HG03432 (cell line): ENCODE measurements at regions not wholly inside any gene's neighbourhood (a gene's known extent, or its start where the extent isn't known, plus 50 kb on each side); places are given as distances from the start of the nearest gene placed in this dataset.
"Not testable (repeated sequence)": the region's sequence is repeated elsewhere in the genome, so short reads cannot be mapped to it uniquely, and the experiment has no call there.

Experiments
- ATAC-seq: cut with Tn5 transposase; IDR thresholded peaks from one replicate; pipeline ENCODE4 v1.9.1; 2021; ENCODE audit warnings: mild to moderate bottlenecking, moderate library complexity; ENCODE audit not compliant: unreplicated experiment

DNA sequence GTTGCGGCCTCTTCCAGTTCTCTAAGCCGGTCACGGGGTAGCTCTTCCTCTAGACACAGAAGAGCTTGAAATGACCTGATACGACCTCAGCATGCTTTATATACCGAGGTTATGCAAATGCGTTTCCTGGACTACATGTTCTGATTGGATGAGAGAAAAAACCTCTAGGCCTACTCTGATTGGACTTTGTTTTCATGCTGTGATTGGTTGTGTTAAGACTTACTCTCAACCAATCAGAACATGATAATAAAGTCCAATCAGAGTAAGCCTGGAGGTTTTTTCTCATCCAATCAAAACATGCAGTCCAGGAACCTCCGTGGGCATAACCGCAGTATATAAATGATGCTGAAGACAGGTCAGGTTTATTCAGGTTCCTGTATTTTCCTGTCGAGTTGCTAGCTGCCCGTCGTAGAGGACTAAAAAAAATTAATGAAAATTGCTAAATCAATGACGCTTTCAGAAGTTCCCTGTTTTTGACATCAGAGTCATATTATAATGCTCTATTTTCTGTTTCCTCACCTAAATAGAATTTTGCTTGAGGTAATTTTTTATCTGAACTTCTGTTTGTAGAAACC is 177.4 kb downstream of the POTEB3 start:
- no peak for ATAC-seq

DNA sequence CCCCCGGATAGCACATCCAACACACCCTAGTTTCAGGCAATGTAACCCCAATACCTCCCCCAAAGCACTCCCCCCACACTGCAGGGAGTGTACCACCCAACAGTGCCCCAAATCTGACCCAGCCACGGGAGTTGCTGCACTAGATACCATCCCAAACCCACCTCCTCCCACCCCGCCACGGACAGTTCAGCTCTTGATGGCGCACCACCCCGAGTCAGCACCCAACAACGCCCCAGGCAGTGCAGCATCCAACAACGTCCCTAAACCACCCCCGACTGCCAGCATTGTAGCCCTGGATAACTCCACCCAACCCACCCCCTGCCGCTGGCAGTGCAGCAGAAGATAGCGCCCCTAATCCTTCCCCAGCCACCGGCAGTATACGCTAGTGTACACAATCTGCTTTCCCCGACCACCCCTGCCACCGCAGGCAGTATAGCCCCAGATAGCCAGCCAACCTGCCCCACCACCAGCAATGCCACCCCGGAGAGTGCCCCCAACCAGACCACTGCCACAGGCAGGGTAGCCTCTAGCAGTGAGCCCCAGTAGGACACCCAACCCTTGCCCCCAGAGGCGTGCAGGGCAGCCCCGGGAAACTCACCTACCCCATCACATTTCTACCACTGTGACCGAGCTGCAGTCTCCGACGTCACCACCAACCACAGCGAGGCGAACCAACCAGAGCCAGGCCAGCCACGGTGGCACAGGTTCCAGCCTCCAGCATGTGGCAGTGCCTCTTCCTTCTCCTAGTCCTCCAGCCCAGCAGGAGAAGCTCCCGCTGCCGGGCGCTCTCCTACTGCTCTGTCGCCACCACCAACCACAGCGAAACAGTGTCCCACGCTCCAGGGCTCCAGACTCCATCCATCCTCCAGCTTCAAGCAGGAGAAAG is 178.1 kb downstream of the POTEB3 start:
- ATAC-seq, result no peak

DNA sequence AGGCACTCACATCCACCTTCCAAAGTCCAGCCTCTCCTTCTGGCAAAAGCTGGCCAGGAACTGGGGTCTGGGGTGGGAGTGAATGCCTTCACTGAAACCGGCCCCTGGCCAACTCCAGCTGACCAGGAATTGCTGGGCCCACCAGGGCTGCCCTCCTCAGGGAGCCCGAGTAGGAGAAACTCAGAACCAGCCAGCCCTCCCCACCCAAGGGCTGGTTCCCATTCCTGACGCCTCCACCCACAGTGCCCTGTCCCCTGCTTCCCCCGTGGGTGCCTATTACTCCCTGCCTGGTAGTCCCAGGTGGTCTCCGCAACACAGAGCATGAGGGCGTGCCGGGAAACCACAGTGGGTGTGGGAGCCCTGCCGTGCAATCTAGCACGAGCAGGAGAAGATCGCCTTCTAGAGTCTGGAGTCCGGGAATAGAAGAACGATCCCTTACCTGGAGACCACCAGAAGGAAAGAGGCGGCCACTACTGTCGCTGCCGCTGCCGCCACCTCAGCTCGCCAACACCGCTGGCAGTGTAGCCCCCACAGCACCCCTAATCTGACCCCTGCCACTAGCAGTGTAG is 178.8 kb downstream of the POTEB3 start:
- no peak for ATAC-seq

DNA sequence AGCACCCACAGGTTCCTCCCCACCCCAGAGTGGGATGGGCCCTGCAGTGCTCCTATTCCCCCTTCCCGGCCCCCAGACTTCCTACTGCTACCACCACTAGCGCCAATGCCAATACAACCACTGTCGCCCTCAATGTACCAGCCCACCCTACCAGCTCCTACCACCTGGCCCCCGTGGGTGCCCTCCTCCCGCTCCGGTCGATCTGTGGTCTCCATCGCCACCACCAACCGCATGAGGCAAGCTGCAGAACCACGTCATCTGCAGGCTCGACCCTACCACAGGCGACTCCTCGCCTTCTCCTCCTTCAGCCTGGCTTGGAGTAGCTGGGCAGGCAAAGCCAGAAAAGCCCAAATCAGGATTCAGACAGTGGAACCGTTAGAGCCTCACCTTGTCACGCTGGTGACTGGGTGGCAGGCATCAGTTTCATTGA is 179.3 kb downstream of the POTEB3 start:
- no peak for ATAC-seq

DNA sequence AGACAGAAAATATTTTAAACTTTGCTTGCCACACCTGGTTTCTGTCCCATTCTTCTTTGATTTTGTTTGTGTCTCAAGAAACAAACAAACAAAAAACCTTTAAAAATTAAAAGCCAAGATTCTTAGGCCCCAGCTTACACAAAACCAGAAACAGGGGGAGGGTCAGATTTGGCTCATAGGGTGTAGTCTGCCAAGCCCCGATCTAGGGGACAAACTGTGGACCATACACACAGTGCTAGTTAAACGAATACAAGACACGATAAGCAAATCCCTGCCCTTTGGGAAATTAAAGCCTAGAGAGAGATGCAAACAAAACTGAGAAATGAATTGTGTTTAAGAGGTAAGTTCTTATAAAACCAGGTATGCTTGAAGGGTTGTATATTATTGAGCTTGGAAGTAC is 181.7 kb downstream of the POTEB3 start:
- ATAC-seq, result not testable (repeated sequence)

DNA sequence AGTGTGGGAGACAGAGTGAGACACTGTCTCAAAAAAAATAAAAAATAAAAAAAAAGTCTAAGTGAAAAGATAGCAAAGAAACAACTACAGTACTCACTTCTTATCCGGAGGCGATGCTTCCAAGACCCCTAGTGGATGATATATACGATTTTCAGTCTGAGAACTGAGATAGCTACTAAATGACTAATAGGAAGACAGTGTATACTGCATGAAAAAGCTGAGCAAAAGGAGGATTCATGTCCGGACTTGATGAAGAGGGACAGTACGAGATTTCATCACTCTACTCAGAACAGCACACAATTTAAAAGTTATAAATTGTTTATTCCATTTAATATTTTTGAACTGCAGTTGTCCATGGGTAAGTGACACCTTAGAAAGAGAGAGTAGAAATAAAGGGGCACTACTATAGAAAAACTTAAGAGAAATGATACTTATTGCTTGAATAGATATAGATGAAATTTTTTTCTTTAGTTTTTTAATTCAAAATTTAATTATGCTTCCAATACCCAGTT is 190.7 kb downstream of the POTEB3 start:
- not testable (repeated sequence) for ATAC-seq
